ELR (cell line): ENCODE measurements at regions not wholly inside any gene's neighbourhood (a gene's known extent, or its start where the extent isn't known, plus 50 kb on each side); places are given as distances from the start of the nearest gene placed in this dataset.
"Not testable (repeated sequence)": the region's sequence is repeated elsewhere in the genome, so short reads cannot be mapped to it uniquely, and the experiment has no call there.

ENCODE experiments used
- DNase-seq: peaks from one replicate; pipeline ENCODE4 v3.0.0-alpha.2; 2015; ENCODE audit warnings: low read depth

GRCh38 chr3:157920822-157921700 lies 185.2 kb downstream of the SHOX2 start:
- DNase-seq, result no peak

DNA sequence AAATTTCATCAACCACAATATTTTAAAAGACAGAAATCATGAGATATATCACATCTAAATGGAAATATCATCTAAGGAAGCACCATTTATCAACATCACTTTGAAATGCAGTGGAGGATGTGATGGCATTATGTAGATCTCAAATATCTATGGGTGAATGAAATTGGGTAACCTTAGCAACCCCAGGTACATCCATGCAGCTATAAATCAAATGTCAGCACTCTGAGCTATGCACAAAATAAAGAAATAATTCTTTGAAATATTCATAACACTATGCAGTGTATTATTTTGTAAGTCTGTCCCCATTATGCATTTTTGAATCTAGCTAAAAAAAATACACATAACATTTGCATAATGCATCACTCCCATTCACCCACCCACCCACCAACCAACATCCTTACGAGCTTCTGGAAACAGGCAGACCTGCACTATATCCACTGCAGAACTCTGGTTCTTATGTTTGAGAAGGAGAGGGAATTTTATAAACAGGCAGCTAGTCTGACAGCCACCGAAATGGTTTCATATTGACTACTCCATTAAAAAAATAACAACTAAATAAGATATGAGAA lies 186.8 kb downstream of the SHOX2 start:
- DNase-seq, result no peak

DNA sequence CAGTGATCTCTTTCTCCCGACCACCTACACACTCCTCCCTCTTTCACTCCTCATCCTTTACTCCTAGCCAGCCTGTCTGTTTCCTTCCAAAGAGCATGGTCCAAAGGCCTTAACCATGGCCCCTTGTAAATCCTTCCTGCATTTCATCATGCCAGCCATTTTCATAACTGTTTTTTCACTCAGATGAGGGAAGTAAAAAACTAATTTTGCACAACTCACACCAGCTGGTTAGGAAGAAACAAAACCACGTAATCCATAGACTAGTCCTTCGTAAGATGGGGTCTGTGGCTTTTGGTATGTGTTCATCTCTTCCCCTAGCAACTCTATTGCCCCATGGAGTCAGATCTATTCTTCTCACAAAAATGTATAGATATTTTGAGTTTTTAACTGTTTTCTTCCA lies 187.8 kb downstream of the SHOX2 start:
- DNase-seq, result no peak

- DNase-seq, result peak; percentile 55
These were observed 189.5 kb downstream of the SHOX2 start for GRCh38 chr3:157916672-157917071.

DNA sequence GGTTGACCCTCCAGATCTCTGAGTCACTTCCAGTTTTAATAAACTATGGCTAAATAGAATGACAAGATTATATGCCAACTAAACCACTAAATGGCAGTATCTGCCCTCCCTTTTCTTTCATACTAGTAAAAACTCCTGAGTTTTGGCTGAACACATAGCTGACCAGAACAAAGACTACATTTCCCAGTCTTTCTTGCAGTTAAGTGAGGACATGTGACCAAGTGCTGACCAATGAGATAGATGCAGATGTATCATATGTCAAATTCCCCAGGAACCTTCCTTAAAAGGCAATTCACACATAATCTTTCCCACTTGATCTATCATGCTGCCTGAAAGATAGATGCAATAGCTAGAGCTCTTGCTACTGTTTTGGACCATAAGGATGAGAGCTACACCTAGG lies 191.3 kb downstream of the SHOX2 start:
- peak; percentile 20 for DNase-seq

- no peak for DNase-seq
These were observed 192.5 kb downstream of the SHOX2 start for GRCh38 chr3:157913741-157914150.

GRCh38 chr3:157912514-157913451 lies 193.4 kb downstream of the SHOX2 start:
- DNase-seq, result no peak

DNA sequence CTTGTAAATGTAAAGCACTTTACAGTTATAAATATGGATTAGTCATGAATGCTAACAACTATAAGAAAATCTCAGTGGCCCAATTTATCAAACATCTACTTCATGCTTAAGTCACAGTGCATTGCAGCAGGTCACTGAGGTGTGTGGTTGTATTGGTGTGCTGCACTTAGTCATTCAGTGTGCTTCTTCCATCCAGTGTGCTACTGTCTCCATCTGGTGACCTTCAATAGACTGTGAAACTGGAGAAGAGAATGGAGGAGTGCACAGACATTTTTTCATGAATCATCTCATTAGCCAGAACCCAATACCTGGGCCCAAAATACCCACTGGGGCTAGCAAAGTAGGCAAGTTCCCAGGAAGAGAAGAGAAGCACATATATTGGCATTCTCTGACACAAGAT lies 199.6 kb downstream of the SHOX2 start:
- DNase-seq, result peak; percentile 24

GRCh38 chr3:157905885-157906284 lies 200.3 kb downstream of the SHOX2 start:
- no peak for DNase-seq

DNA sequence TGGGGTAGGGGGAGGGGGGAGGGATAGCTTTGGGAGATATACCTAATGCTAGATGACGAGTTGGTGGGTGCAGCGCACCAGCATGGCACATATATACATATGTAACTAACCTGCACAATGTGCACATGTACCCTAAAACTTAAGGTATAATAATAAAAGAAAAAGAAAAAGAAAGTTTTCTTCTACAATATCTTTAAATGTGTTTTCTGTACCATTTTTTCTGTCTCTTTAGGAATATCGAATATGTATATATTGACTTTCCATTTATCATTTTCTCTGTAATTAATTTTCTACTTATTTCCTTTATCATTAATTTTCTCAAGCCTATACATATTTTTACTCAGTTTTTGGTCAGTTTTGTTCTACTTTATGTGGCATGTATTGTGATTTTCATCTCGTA lies 203.5 kb downstream of the SHOX2 start:
- DNase-seq, result not testable (repeated sequence)

DNA sequence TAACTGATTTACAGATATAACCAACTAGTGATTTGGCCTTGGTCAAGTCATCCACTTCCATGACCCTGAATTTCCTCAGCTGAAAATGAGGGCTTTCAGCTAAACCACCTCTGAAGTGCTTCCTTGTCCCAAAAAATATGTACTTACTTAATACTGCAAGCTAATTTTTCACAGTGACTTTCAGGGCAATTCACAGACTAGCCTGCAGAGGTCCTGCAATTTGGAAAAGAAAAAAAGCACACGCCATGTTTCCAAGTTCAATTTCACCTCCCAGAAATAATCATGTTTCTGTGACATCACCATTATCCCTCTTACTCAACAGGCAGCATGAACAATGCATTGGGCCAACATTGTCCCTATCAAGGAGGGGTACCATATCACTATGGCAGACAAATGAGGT lies 218.2 kb downstream of the SHOX2 start:
- peak; percentile 12 for DNase-seq

- DNase-seq, result no peak
These were observed 229.7 kb downstream of the SHOX2 start for GRCh38 chr3:157876556-157876955.

GRCh38 chr3:157872902-157873301 lies 233.3 kb downstream of the SHOX2 start:
- DNase-seq, result no peak

DNA sequence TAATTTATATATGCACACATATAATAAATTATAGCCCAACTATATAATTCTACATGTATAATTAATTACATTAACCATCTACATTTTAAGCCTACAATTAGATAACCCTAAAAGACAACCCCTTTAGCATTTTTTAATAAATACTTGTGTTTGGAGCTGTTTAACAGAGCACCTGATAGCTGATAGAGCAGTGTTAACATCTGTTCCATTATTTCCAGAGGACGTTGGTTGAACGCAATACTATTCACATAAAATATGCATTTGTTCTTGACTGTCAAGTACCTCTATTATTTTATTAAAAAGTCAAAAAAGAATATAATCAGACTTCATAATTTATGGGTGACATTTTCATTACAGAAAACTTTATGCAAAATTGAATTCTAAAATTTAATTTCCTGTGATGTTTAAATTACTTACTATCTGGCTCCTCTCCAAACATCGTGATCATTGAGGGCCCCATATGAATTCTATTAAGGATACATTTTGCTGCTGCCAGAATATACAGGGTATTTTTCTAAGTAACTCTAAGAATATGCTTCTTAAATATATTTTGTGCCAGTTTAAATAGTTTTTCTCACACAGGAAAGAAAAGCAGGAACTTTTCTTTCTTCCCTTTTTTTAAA lies 234.3 kb downstream of the SHOX2 start:
- no peak for DNase-seq

DNA sequence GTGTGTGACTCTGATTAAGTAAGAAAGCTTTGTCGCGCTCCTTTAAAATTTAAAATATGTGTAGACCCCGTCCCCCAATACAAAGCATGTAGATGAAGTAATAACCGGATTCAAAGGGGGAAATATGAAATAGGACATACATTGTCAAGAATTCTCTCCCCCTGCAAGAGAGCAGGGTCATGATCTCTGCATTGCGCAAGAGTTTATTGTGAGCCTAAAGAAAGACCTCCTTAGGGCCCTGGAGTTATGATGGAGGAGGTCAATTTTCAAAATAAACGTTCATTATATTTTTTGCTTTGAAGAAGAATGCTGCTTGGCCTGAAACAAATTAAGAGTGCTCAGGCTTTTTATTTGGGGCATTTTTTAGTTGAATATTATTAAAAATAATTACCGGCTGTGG lies 235.0 kb downstream of the SHOX2 start:
- no peak for DNase-seq

- no peak for DNase-seq
These were observed 237.3 kb downstream of the SHOX2 start for GRCh38 chr3:157868946-157869345.

GRCh38 chr3:157868196-157868595 lies 238.0 kb downstream of the SHOX2 start:
- DNase-seq, result no peak

GRCh38 chr3:157865352-157866000 lies 240.7 kb downstream of the SHOX2 start:
- DNase-seq, result peak; percentile 36

- DNase-seq, result no peak
These were observed 245.0 kb downstream of the SHOX2 start for GRCh38 chr3:157861076-157861765.

DNA sequence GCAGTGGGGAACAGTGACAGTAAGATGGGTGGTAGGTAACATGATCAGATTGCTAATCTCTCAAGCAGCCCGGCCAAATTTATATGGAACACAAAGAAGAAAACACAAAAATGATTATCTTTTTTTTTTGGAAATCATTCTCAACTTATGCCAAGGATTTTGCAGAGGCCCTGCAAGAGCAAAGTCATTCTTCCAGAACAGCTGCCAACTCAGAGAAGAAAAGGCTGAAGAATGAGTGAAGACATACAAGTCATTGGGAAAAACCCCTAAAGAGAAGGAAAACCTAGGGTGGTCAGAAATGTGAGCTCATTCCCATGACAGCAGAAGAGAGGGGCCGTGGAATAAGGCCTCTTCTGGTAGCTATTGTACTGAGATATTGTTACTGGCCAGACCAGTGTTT lies 246.7 kb downstream of the SHOX2 start:
- DNase-seq, result no peak

GRCh38 chr3:157858821-157859220 lies 247.4 kb downstream of the SHOX2 start:
- DNase-seq, result peak; percentile 62
